ENCODE measurements at regions not wholly inside any gene's neighbourhood (a gene's known extent, or its start where the extent isn't known, plus 50 kb on each side); places are given as distances from the start of the nearest gene placed in this dataset.

DNA sequence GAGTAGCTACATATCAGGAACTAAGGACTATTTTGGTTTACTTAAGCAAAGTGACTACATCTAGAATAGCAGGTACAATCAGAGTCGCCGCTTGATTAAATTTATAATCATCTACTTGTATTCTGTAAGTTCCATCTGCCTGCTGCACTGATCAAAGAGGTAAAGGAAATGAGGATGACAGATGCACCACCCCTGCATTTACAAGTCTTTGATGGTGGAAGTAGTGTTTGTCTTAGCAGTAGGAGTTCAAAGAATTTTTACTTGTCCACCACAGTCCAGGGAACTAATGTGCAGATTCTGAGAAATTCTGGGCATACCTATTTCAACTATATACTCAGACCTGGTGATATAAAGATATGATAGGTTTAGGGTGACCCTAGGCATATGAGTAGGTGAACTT, 184.1 kb upstream of the IVNS1ABP start:
- Mint-ChIP-seq H3K4me3 (no peak overlapping the region), H3K27ac (no peak overlapping the region)

DNA sequence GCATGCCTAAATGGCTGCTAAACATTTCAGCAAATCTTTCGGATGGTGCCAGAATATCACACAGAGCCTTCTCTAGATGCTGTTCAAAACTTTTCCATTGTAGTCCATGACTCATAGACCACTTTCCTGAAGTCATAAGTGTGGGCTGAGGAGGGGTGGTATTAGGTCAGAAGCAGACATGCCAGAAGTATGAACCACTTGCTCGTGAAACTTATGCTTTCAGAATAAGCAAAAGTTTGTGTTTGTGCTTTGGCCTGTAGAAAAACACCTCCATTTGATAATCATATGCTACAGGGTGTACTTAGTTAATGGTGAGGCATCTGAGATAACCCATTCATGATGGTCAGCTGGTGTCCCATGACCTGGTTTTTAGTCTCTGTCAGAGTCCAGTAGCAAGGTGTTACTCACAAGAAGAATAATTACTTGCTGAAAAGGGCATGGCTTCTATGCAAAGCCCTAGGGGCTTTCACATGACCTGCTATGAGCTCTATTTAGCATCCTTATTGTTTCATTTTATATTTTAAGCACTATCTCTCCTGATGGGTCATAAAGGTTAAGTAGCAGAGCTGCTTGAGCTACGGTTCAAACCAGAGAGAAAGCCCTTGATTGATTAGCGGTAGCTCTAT, 183.1 kb upstream of the IVNS1ABP start:
- TF ChIP-seq, protein P1, sequence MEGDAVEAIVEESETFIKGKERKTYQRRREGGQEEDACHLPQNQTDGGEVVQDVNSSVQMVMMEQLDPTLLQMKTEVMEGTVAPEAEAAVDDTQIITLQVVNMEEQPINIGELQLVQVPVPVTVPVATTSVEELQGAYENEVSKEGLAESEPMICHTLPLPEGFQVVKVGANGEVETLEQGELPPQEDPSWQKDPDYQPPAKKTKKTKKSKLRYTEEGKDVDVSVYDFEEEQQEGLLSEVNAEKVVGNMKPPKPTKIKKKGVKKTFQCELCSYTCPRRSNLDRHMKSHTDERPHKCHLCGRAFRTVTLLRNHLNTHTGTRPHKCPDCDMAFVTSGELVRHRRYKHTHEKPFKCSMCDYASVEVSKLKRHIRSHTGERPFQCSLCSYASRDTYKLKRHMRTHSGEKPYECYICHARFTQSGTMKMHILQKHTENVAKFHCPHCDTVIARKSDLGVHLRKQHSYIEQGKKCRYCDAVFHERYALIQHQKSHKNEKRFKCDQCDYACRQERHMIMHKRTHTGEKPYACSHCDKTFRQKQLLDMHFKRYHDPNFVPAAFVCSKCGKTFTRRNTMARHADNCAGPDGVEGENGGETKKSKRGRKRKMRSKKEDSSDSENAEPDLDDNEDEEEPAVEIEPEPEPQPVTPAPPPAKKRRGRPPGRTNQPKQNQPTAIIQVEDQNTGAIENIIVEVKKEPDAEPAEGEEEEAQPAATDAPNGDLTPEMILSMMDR (IDR thresholded peaks at IDR 0.05; ENCODE audit: unreplicated experiment) = no peak
- Mint-ChIP-seq H3K4me3 (no peak overlapping the region), H3K9me3 (peaks cover 15% of the 10 kb centered on the region), H3K27ac (no peak overlapping the region), H3K27me3 (ENCODE audit: low read depth) (no peaks in the 10 kb centered on the region), H3K4me1 (peaks cover 3% of the 10 kb centered on the region), H3K36me3 (no peaks in the 10 kb centered on the region)
- no peak for DNase-seq (ENCODE audit: low spot score in 2 of 2, unreplicated experiment in 2 of 2)

More for the DNA sequence above, 184.1 kb upstream of the IVNS1ABP start:
- peaks cover 5% of the 10 kb centered on the region for H3K36me3 Mint-ChIP-seq
- DNase-seq (ENCODE audit: low spot score in 2 of 2, unreplicated experiment in 2 of 2) = no peak
- TF ChIP-seq, protein P1 (IDR thresholded peaks at IDR 0.05; ENCODE audit: unreplicated experiment) = no peak
- H3K9me3 Mint-ChIP-seq = peaks cover 25% of the 10 kb centered on the region
- no peaks in the 10 kb centered on the region for H3K4me1 Mint-ChIP-seq
- no peaks in the 10 kb centered on the region for H3K27me3 Mint-ChIP-seq (ENCODE audit: low read depth)

DNA sequence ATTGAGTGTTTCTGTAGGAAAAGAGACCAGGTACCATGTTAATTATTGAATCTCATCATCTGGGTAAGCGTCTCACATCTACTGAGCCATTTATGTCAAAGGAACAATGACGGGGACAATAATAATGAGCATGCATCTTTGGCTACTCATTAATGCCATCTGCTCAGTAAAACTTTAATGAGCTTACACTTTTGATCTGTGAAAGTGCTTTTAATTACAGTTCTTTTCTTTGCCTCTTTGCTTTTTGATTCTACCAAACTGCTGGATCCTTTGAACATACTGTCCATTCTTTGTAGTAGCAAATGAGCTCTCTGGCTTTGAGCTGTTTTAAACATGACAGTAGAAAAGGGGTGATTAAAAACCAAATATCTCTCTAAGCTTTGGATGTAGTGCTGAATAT, 181.2 kb upstream of the IVNS1ABP start:
- TF ChIP-seq, protein P1 (IDR thresholded peaks at IDR 0.05; ENCODE audit: unreplicated experiment) = no peak
- H3K4me3 Mint-ChIP-seq = no peak overlapping the region
- H3K9me3 Mint-ChIP-seq = peaks cover 15% of the 10 kb centered on the region
- no peaks in the 10 kb centered on the region for H3K36me3 Mint-ChIP-seq
- H3K4me1 Mint-ChIP-seq = peaks cover 10% of the 10 kb centered on the region
- no peaks in the 10 kb centered on the region for H3K27me3 Mint-ChIP-seq (ENCODE audit: low read depth)
- no peak for DNase-seq (ENCODE audit: low spot score in 2 of 2, unreplicated experiment in 2 of 2)
- no peak overlapping the region for H3K27ac Mint-ChIP-seq

DNA sequence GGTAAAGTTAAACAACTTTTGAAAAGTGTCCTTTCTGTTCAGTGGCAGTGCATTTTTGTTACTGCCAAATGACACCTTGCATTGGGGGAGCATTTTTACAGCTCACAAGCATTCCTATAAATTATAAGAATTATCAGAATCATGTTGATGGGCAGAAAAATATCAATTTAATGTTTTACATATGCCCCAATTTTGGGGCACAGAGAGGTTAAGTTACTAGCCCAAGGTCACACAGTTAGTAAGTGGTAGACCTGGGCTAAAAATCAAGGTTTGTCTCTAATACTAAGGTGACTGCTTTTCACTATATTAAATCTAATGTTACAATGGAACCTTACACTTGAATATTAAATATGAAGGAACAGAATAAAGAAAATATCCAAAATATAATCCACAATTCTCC, 180.1 kb upstream of the IVNS1ABP start:
- Mint-ChIP-seq H3K9me3 (peaks cover 15% of the 10 kb centered on the region), H3K27me3 (ENCODE audit: low read depth) (no peaks in the 10 kb centered on the region), H3K4me3 (no peak overlapping the region), H3K36me3 (no peaks in the 10 kb centered on the region), H3K4me1 (peaks cover 18% of the 10 kb centered on the region), H3K27ac (no peak overlapping the region)
- DNase-seq (ENCODE audit: low spot score in 2 of 2, unreplicated experiment in 2 of 2) = no peak
- TF ChIP-seq, protein P1 (IDR thresholded peaks at IDR 0.05; ENCODE audit: unreplicated experiment) = no peak

DNA sequence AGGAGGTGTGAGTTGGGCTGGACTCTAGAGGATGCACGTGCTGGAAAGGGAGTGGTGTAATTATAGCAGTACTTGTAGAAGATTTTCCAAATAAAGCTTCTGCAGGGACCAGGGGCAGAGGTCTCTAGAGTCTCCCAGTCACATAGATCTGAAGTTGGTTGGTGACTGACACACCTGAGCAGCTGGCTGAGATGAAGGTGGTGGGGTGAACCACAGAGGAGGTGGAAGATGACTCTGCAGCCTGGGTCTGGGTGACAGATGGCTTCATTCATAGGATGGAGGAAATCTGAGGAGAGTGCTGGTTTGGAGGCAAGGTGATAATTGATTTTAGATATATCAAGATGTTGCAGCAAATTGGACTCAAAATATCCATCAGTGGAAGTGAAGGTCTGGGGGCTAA, 178.9 kb upstream of the IVNS1ABP start:
- peaks cover 15% of the 10 kb centered on the region for H3K9me3 Mint-ChIP-seq
- H3K27me3 Mint-ChIP-seq (ENCODE audit: low read depth) = no peaks in the 10 kb centered on the region

More for the DNA sequence above, 178.9 kb upstream of the IVNS1ABP start:
- H3K4me1 Mint-ChIP-seq = peaks cover 29% of the 10 kb centered on the region
- no peak overlapping the region for H3K27ac Mint-ChIP-seq
- DNase-seq (ENCODE audit: low spot score in 2 of 2, unreplicated experiment in 2 of 2) = no peak
- TF ChIP-seq, protein P1 (IDR thresholded peaks at IDR 0.05; ENCODE audit: unreplicated experiment) = no peak
- no peak overlapping the region for H3K4me3 Mint-ChIP-seq
- H3K36me3 Mint-ChIP-seq = no peaks in the 10 kb centered on the region
